Body of pancreas (tissue), 4 donors: ENCODE measurements at regions not wholly inside any gene's neighbourhood (a gene's known extent, or its start where the extent isn't known, plus 50 kb on each side); places are given as distances from the start of the nearest gene placed in this dataset.

Source experiments
- ATAC-seq: fragments of 150-250 bp; one replicate; pipeline ENCODE4 v1.9.1; 2016
- DNase-seq, 4 donors: peaks; one replicate each; pipeline ENCODE4 v3.0.0-alpha.2; 2019
- H3K27ac ChIP-seq, 4 donors: fragments of 200-600 bp; sonication (generic); 1 replicate in 3 of 4; 2 replicates in 1 of 4; pipeline versions ENCODE4 v1.5.1 to v1.6.1; 2016 to 2019; ENCODE audit warnings: mild to moderate bottlenecking in 1 of 4, mixed read lengths in 1 of 4, moderate library complexity in 1 of 4
- H3K27me3 ChIP-seq, 2 donors: fragments of 200-600 bp; sonication (generic); one replicate each; pipeline ENCODE4 v1.6.0; 2016; ENCODE audit warnings: mild to moderate bottlenecking in 1 of 2
- H3K36me3 ChIP-seq, 2 donors: fragments of 200-600 bp; sonication (generic); replicated peaks in 1 of 2; 2 replicates each; pipeline ENCODE4 v1.5.1; 2016; ENCODE audit warnings: low read depth in 2 of 2; ENCODE audit not compliant: insufficient read depth in 1 of 2
- H3K4me1 ChIP-seq: fragments of 200-600 bp; sonication (generic); one replicate; pipeline ENCODE4 v1.6.0; 2016
- H3K4me3 ChIP-seq, 2 donors: fragments of 200-600 bp; sonication (generic); 1 replicate in 1 of 2; 2 replicates in 1 of 2; pipeline ENCODE4 v1.5.1; 2016 to 2019
- H3K9me3 ChIP-seq, 3 donors: fragments of 200-600 bp; sonication (generic); 1 replicate in 2 of 3; 2 replicates in 1 of 3; pipeline ENCODE4 v1.5.1; 2016
- CTCF ChIP-seq, 7 experiments: fragments of 450-650 bp in 4 of 7; fragments of 200-600 bp in 3 of 7; sonication (generic) in 3 of 7; IDR thresholded peaks; one replicate each; pipeline ENCODE4 v1.5.1; 2016 to 2019; ENCODE audit warnings: antibody characterized with exemption in 7 of 7
- POLR2A ChIP-seq, 3 donors: fragments of 450-650 bp; IDR thresholded peaks; one replicate each; pipeline ENCODE4 v1.6.1; 2016; ENCODE audit warnings: antibody characterized with exemption in 3 of 3, mild to moderate bottlenecking in 2 of 3
- WGBS, 2 donors: methylation state at CpG; one replicate each; pipeline ENCODE4 v1.1.5; 2017; 5-methylcytosine and 5-hydroxymethylcytosine counted together
- intact Hi-C: fragments of 100-400 bp; cut with DNase I; formaldehyde crosslinking; loops from one replicate; pipeline ENCODE4 v1.15.1; 2023

GRCh38 chr13:44221657-44222056 lies 152.0 kb upstream of the SERP2 start:
- Histone ChIP-seq H3K27ac (no peak overlapping the region), H3K4me1 (peaks cover 26% of the 10 kb centered on the region), H3K4me3 (no peak overlapping the region), H3K9me3 (no peaks in the 10 kb centered on the region), H3K27me3 (no peaks in the 10 kb centered on the region), H3K36me3 (no peaks in the 10 kb centered on the region)
- ATAC-seq, result no peak
- DNase-seq, result no peak
- 85 to 86% methylated on average over 4 of the region's 4 CpGs for WGBS, 2 donors
- no peak for TF ChIP-seq CTCF (IDR thresholded peaks at IDR 0.05)
- intact Hi-C loops, result no loop called here

- H3K4me3 ChIP-seq, result no peak overlapping the region
- no peaks in the 10 kb centered on the region for H3K27me3 ChIP-seq
- no peak for TF ChIP-seq POLR2A (IDR thresholded peaks at IDR 0.05)
- TF ChIP-seq CTCF (IDR thresholded peaks at IDR 0.05), result no peak
- intact Hi-C loops, result no loop called here
- no peaks in the 10 kb centered on the region for H3K9me3 ChIP-seq
- H3K4me1 ChIP-seq, result peaks cover 14% of the 10 kb centered on the region
- ATAC-seq (no peak), DNase-seq (no peak)
- H3K36me3 ChIP-seq, result no peaks in the 10 kb centered on the region
- 20 to 29% methylated on average over 2 of the region's 2 CpGs for WGBS, 2 donors
- no peak overlapping the region for H3K27ac ChIP-seq
Observed at GRCh38 chr13:44223770-44224444, 149.7 kb upstream of the SERP2 start.

GRCh38 chr13:44224450-44225149 lies 149.0 kb upstream of the SERP2 start:
- intact Hi-C loops, result no loop called here
- Histone ChIP-seq H3K4me1 (peaks cover 7% of the 10 kb centered on the region), H3K9me3 (no peaks in the 10 kb centered on the region), H3K4me3 (no peak overlapping the region), H3K27me3 (no peaks in the 10 kb centered on the region), H3K36me3 (no peaks in the 10 kb centered on the region), H3K27ac (no peak overlapping the region)
- ATAC-seq, result peak; percentile 22
- DNase-seq, result peak in 1 of 4 donors; percentile 17
- 77 to 86% methylated on average over 2 of the region's 2 CpGs for WGBS, 2 donors
- no peak for TF ChIP-seq CTCF (IDR thresholded peaks at IDR 0.05)
- no peak for TF ChIP-seq POLR2A (IDR thresholded peaks at IDR 0.05)

GRCh38 chr13:44229371-44230030 lies 144.1 kb upstream of the SERP2 start:
- TF ChIP-seq POLR2A (IDR thresholded peaks at IDR 0.05), result no peak
- TF ChIP-seq CTCF (IDR thresholded peaks at IDR 0.05), result no peak
- DNase-seq, result no peak
- H3K4me1 ChIP-seq, result peaks cover 22% of the 10 kb centered on the region
- H3K36me3 ChIP-seq, result no peaks in the 10 kb centered on the region
- no peak overlapping the region for H3K27ac ChIP-seq
- intact Hi-C loops, result no loop called here
- H3K27me3 ChIP-seq, result no peaks in the 10 kb centered on the region
- no peak for ATAC-seq
- no peaks in the 10 kb centered on the region for H3K9me3 ChIP-seq
- WGBS, 2 donors, result 82 to 84% methylated on average over 11 of the region's 11 CpGs
- no peak overlapping the region for H3K4me3 ChIP-seq
